GM12892 (cell line): ENCODE measurements at regions not wholly inside any gene's neighbourhood (a gene's known extent, or its start where the extent isn't known, plus 50 kb on each side); places are given as distances from the start of the nearest gene placed in this dataset.

Experiments
- DNase-seq: peaks from one replicate; pipeline ENCODE4 v3.0.0; 2011; ENCODE audit not compliant: insufficient read length
- FAIRE-seq: peaks from 2 replicates; lab custom pipeline; 2011; peaks lifted over from hg19 to GRCh38; lab: Jason Lieb, UNC
- POLR2A ChIP-seq: IDR thresholded peaks from 2 replicates; pipeline ENCODE4 v1.6.1; 2011; ENCODE audit warnings: low read depth, low read length, control low read depth
- POLR2AphosphoS5 ChIP-seq: IDR thresholded peaks from 2 replicates; pipeline ENCODE4 v1.6.1; 2011; ENCODE audit warnings: low read depth, low read length, control low read depth
- TAF1 ChIP-seq: IDR thresholded peaks from 2 replicates; pipeline ENCODE4 v1.6.1; 2011; ENCODE audit warnings: low read depth, mild to moderate bottlenecking, control low read depth, low read length, borderline replicate concordance

DNA sequence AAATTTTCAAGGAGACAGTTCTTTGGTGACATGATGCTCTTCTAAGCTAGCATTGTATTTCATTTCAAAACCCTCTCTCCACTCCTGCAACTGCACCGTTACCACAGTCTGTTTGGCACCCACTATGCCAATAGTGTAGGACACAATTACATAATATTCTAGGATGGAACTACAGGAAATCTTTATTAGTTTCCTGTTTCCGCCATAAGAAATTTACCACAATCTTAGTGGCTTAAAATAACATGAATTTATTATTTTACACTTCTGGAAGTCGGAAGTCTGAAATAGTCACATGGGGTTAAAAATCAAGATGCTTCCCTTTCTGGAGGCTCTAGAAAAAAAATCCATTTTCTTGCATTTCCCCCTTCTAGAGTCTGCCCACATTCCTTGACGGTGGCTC is 733.1 kb downstream of the HDGFL1 start:
- DNase-seq (no peak), FAIRE-seq (no peak)
- TF ChIP-seq TAF1 (no peak), POLR2AphosphoS5 (no peak), POLR2A (no peak)

DNA sequence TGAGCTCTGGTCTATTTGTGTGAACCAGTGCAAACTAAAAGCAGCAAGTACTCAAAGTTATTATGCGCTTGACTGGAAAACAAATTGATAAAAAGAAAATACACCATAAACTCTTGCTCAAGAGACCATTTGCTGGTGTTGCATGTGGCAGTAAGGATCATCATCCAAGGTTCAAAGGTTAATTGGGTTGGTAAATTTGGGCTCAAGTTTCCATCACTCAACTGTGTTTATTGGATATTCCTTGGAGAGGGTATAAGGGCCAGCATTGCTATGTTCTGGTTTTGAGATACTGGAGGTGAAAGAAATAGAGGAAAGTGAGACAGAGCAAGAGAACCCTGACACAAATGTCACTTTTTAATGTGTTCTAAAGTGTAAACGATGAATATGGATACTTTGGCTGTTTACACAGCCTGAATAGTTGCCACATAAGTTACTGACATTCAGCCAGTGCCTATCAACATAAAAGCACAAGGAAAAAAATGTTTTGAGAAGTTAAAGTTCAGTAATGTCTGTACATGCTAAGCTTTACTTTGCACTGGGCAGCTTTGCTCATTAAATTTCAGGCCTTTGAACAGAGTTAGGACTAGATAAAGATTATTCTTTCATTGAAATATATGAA is 736.1 kb downstream of the HDGFL1 start:
- TF ChIP-seq TAF1: no peak
- TF ChIP-seq POLR2AphosphoS5: no peak
- no peak for TF ChIP-seq POLR2A
- no peak for FAIRE-seq
- DNase-seq: no peak

DNA sequence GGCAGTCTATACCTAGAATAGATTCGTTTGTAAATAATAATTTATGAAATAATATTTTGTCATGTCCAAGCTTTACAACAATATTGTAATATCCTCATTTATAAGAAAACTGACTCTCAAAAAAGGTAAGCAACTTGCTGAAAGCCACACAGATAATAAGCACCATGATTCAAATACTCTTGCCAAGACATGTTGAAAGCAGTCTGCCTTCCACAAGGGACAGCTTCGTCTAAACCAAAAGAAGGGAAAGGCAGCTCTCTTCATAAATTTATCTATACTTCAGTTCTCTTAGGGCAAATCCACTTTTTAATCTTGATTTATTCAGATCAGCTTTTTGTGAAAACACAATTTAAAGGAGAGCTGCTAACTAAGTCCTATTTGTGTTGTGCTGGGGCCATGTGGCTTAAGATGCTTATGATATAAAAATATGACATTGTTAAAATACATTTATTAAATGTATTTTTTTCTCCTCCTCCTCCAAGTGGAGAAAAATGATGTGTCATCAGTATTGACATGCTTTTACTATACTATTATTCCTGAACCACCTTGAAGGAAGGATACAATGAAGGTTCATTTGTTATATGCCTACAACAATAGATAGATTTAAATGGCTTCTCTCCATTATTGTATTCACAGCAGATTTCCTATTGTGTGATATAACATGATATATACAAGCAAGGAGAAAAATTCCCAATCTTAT is 737.0 kb downstream of the HDGFL1 start:
- DNase-seq (no peak), FAIRE-seq (no peak)
- TF ChIP-seq POLR2AphosphoS5 (no peak), TAF1 (no peak), POLR2A (no peak)

DNA sequence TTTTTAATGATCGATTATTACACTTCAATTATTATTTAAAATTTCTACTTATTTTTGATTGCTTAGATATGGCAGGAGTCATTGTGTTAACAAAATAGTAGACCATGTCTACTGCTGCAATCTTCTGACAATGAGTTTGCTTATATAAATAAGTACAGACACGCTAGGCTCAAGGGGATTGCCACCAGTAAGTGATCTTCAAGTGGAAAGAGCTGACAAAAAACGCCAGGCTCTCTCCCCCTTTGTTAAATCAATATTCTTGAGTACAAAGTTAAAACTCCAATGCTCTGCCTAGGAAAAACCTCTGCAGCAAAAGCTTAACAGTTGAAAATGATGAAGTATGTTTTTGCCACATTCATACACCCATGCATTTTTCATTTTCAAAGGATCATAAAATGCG is 738.1 kb downstream of the HDGFL1 start:
- TF ChIP-seq TAF1: no peak
- no peak for TF ChIP-seq POLR2A
- no peak for TF ChIP-seq POLR2AphosphoS5
- DNase-seq: no peak
- FAIRE-seq: no peak

DNA sequence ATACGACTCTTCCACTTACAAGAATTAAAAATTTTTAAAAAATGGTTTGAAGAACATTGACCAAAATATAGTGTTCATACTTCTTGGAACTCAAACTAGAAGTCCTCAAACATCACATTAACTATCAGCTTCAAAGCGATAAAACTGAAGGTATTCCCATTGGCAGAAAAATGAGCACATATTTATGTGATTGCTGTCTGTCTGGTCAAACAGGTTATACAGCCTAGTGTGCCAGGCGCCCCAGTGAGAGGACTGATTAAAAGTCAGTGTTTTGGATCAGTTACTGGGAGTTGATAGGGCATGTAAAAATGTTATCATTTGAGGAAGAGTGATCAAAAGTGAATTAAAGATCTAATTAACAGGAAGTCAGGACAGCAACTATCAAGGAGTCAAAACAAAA is 738.8 kb downstream of the HDGFL1 start:
- FAIRE-seq (no peak), DNase-seq (no peak)
- TF ChIP-seq POLR2A (no peak), POLR2AphosphoS5 (no peak), TAF1 (no peak)

DNA sequence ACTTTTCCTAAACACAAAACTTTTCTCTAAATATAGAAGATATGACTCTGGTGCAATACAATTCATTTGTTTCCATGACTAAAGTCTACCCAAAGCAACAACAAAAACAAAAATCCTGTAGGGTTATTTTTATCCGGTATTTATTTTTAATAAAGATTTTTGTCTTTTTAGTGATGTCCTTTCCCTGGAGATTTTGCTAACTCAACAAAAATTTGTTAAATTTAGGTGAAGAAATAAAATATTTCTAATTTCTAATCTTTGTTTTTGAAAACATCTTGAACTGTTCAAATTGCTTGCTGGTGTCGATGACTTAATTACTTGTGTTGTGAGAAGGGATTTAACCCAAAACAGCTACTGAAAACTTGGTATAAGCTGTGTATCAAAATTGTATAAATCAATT is 741.8 kb downstream of the HDGFL1 start:
- no peak for DNase-seq
- no peak for FAIRE-seq
- TF ChIP-seq TAF1 (no peak), POLR2AphosphoS5 (no peak)

DNA sequence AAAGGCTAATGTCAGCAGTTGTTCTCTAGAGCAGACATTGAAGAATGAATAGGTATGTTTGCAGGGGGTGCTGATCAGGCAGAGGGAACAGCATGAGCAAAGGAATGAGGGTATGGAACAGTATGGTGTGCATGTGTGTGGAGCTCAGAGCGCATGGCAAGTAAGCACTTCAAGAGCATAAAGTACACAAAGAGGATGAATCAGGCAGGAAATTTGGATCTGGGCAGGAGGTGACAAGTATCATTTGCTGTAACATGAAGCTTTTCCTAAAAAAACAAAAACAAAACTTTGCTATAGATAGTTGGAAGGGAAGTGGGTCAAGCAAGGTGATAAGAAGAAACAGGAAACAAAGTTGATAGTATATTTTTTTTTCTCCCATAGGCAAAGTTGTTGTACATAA is 746.8 kb downstream of the HDGFL1 start:
- DNase-seq: no peak
- TF ChIP-seq TAF1 (no peak), POLR2A (no peak), POLR2AphosphoS5 (no peak)
- no peak for FAIRE-seq

DNA sequence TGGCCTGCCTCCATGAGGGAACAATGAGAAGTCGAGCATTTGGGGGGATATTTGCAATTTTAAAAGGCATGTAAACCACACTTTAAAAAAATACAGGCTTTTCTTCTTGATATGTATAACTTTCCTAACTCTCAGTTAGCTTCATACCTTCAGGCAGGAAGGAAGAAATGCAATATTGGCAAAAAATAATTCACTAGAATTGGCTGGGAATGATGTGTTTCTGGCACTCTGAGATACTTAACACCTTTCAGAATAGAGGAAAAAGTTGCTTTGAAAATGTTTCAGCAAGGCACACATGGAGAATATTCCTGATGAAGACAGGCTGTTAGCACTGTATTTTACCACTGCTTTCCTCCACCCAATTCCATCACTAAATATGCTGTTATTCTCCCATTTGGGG is 747.6 kb downstream of the HDGFL1 start:
- TF ChIP-seq TAF1 (no peak), POLR2A (no peak), POLR2AphosphoS5 (no peak)
- no peak for DNase-seq
- no peak for FAIRE-seq

DNA sequence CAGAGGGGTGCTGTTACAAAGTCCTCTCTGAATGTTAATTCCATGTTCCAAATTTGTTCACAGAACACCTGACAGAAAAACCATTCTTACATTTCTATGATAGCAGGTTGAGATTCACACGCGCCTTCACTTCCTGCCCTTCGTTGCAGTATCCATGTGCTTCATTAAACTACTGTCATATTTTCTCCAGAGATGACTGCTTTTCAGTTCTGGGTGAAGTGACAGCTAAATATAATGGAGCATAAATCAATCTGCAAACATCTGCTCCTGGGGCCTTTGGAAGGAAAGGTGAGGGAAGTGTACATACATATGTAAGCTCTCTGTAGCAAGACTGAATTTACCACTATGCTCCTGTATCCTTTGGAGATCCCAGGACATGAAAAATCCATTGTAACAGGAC is 750.2 kb downstream of the HDGFL1 start:
- DNase-seq: no peak

DNA sequence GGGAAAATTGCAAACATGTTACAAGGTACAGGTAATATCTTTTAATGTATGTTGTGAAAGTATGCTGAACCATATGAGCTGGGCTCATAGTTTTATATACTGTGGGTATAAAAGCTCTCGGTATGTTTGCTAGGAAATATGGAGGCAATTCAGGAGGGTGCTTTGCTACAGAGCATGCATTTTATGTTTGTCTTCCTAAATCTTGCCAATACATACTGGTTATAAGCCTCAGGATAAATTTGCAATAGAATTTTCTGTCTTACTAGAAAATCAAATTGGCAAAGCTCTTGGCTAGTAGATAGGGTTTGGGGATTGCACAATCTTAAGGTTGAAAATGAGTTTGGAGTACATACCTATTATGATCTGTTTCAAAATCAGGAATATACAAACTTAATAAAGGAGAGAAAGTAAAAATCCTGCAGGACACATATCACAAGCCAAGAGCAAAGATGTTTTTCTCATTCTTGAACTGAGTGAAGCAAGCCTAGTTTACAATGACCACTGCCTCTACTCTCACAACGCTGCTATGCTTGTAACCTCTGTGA is 751.2 kb downstream of the HDGFL1 start:
- DNase-seq: no peak
- TF ChIP-seq POLR2A (no peak), TAF1 (no peak), POLR2AphosphoS5 (no peak)
- no peak for FAIRE-seq

More for the DNA sequence above, 750.2 kb downstream of the HDGFL1 start:
- no peak for FAIRE-seq
- TF ChIP-seq TAF1: no peak
- no peak for TF ChIP-seq POLR2AphosphoS5
- TF ChIP-seq POLR2A: no peak

DNA sequence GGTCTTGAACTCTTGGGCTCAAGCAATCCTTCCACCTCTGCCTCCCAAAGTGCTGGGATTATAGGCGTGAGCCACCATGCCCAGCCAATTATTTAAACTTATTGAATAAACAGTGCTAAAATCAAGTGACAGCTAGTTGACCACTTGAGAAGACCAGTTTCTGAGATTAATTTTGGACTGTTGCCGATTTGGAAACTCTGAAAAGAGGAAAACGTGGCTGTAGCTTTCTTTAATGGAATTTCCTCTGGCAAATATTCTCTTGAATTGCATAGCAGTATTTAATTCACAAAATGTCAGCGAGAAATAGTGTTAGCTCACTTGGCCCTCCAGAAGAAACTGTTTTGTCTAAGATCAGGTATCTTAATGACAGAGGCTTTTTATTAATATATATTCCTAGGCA is 754.5 kb downstream of the HDGFL1 start:
- TF ChIP-seq TAF1 (no peak), POLR2AphosphoS5 (no peak), POLR2A (no peak)
- no peak for FAIRE-seq
- DNase-seq: no peak

DNA sequence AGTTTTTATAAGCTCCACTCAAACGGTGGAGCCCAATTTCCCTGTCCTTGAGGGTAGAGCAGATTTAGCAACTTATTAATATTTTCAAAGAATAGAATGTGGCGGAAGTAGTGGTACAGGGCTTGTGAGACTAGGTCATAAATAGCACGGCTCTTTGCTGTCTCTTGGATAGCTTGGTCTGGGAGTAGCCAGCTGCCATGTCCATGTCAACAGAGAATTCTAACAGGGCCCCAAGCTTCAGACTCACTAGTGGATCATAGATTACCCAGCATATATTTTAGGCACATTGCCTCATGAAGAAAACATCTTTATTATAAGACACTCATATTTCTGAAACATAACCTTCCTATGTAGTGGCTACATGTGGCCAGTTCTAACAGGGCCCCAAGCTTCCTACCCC is 755.7 kb downstream of the HDGFL1 start:
- TF ChIP-seq TAF1: no peak
- TF ChIP-seq POLR2AphosphoS5: no peak
- TF ChIP-seq POLR2A: no peak
- FAIRE-seq: no peak
- no peak for DNase-seq
